HCT116 (cell line): ENCODE measurements at regions not wholly inside any gene's neighbourhood (a gene's known extent, or its start where the extent isn't known, plus 50 kb on each side); places are given as distances from the start of the nearest gene placed in this dataset.

ENCODE experiments used
- ATAC-seq: fragments of 200-7000 bp; cut with Tn5 transposase; 2 replicates; pipeline ENCODE4 v1.9.1; 2020; ENCODE audit warnings: mild to moderate bottlenecking, moderate library complexity
- BruUV-seq: library from RNA; stranded (reverse); fragments of 400-500 nt; replicated peaks from 2 replicates; lab custom pipeline; 2021; lab: Mats Ljungman, UMichigan
- CTCF ChIA-PET: fragments of 300-600 bp; sonication (Branson Sonifier 250); formaldehyde crosslinking; loops from one replicate; lab custom pipeline; 2021; ENCODE audit warnings: antibody characterized with exemption; lab: Charles Lee
- POLR2A ChIA-PET: fragments of 300-600, 350-600 bp; sonication (Branson Sonifier 250); formaldehyde crosslinking; loops from one replicate; lab custom pipeline; 2021; ENCODE audit warnings: antibody characterized with exemption; lab: Charles Lee
- RAD21 ChIA-PET, 2 experiments: fragments of 300-600 bp; sonication (Branson Sonifier 250); formaldehyde crosslinking; loops; one replicate each; lab custom pipeline; 2023; ENCODE audit warnings: low total read pairs in 2 of 2; ENCODE audit not compliant: uncharacterized antibody in 2 of 2, unreplicated experiment in 2 of 2, low non-redundant PET in 1 of 2; lab: Charles Lee
- DNase-seq: peaks from one replicate; pipeline ENCODE4 v3.0.0-alpha.2; 2010; ENCODE audit warnings: low read depth, low spot score
- H2AFZ ChIP-seq: fragments of 200-600 bp; shearing (Covaris generic), sonication (generic); 2 replicates; pipeline ENCODE4 v1.6.1; 2017; ENCODE audit warnings: low read depth, mixed run types, mixed read lengths, antibody characterized with exemption, low read length; ENCODE audit not compliant: poor library complexity, severe bottlenecking
- H3K27ac ChIP-seq: 2 replicates; pipeline ENCODE4 v1.5.1; 2012; ENCODE audit warnings: low read depth, low read length
- H3K27me3 ChIP-seq: fragments of 200-600 bp; sonication (generic); 2 replicates; pipeline ENCODE4 v1.6.1; 2016; ENCODE audit warnings: mixed run types, low read length, mixed read lengths; ENCODE audit not compliant: insufficient read depth
- H3K36me3 ChIP-seq, 2 experiments: fragments of 200-500 bp in 1 of 2; fragments of 200-600 bp in 1 of 2; sonication (Bioruptor generic) in 1 of 2; sonication (generic) in 1 of 2; 2 replicates each; pipeline versions ENCODE4 v1.5.1 to v1.6.1; 2014 to 2016; ENCODE audit warnings: low read length in 2 of 2, inconsistent platforms in 1 of 2, mixed read lengths in 1 of 2, mixed run types in 1 of 2; ENCODE audit not compliant: insufficient read depth in 2 of 2, control insufficient read depth in 1 of 2
- H3K4me1 ChIP-seq, 2 experiments: fragments of 200-600 bp in 1 of 2; sonication (generic) in 1 of 2; 2 replicates each; pipeline versions ENCODE4 v1.5.1 to v1.6.1; 2012 to 2017; ENCODE audit warnings: low read length in 2 of 2, inconsistent platforms in 1 of 2, mild to moderate bottlenecking in 1 of 2, mixed read lengths in 1 of 2, mixed run types in 1 of 2, moderate library complexity in 1 of 2; ENCODE audit not compliant: insufficient read depth in 2 of 2, control insufficient read depth in 1 of 2
- H3K4me2 ChIP-seq: fragments of 200-600 bp; sonication (generic); 2 replicates; pipeline ENCODE4 v1.6.1; 2017; ENCODE audit warnings: mixed run types, low read length, mixed read lengths
- H3K4me3 ChIP-seq, 2 experiments: fragments of 200-600 bp in 1 of 2; sonication (generic) in 1 of 2; replicated peaks in 1 of 2; 2 replicates each; pipeline ENCODE4 v1.5.1; 2011 to 2016; ENCODE audit warnings: low read length in 2 of 2, control low read depth in 1 of 2, low read depth in 1 of 2, mild to moderate bottlenecking in 1 of 2, mixed read lengths in 1 of 2, mixed run types in 1 of 2
- H3K79me2 ChIP-seq: fragments of 200-600 bp; sonication (generic); 2 replicates; pipeline ENCODE4 v1.6.1; 2017; ENCODE audit warnings: mild to moderate bottlenecking, mixed run types, low read length, moderate library complexity, mixed read lengths; ENCODE audit not compliant: insufficient read depth
- H3K9ac ChIP-seq: fragments of 200-600 bp; sonication (generic); 2 replicates; pipeline ENCODE4 v1.6.1; 2016; ENCODE audit warnings: low read length, mixed read lengths
- H3K9me2 ChIP-seq: fragments of 200-600 bp; sonication (generic), shearing (Covaris generic); 2 replicates; pipeline ENCODE4 v1.6.1; 2017; ENCODE audit warnings: mixed run types, mild to moderate bottlenecking, moderate library complexity; ENCODE audit not compliant: insufficient read depth
- H3K9me3 ChIP-seq, 2 experiments: fragments of 200-500 bp in 1 of 2; fragments of 200-600 bp in 1 of 2; sonication (Bioruptor generic) in 1 of 2; sonication (generic) in 1 of 2; 2 replicates each; pipeline ENCODE4 v1.6.1; 2014 to 2017; ENCODE audit warnings: low read length in 2 of 2, mixed read lengths in 2 of 2, inconsistent platforms in 1 of 2, low read depth in 1 of 2, mild to moderate bottlenecking in 1 of 2, mixed run types in 1 of 2, moderate library complexity in 1 of 2; ENCODE audit not compliant: control insufficient read depth in 1 of 2, insufficient read depth in 1 of 2
- H4K20me1 ChIP-seq: fragments of 200-600 bp; sonication (generic), shearing (Covaris generic); 2 replicates; pipeline ENCODE4 v1.6.1; 2017; ENCODE audit warnings: mixed run types, mild to moderate bottlenecking, moderate library complexity; ENCODE audit not compliant: insufficient read depth
- CBX3 ChIP-seq: IDR thresholded peaks from 2 replicates; pipeline ENCODE4 v1.6.1; 2012; ENCODE audit warnings: low read depth
- CTCF ChIP-seq, 3 experiments: fragments of 200-600 bp in 1 of 3; sonication (generic) in 1 of 3; IDR thresholded peaks in 2 of 3; conservative IDR thresholded peaks in 1 of 3; 2 replicates each; pipeline ENCODE4 v1.5.1; 2012 to 2017; ENCODE audit warnings: low read depth in 2 of 3, low read length in 2 of 3, antibody characterized with exemption in 1 of 3, borderline replicate concordance in 1 of 3, control low read depth in 1 of 3, mild to moderate bottlenecking in 1 of 3, mixed read lengths in 1 of 3, mixed run types in 1 of 3, moderate library complexity in 1 of 3; ENCODE audit not compliant: insufficient read depth in 1 of 3
- EGR1 ChIP-seq: IDR thresholded peaks from 2 replicates; pipeline ENCODE4 v1.6.1; 2012; ENCODE audit warnings: low read depth
- ELF1 ChIP-seq: IDR thresholded peaks from 2 replicates; pipeline ENCODE4 v1.6.1; 2012; ENCODE audit warnings: low read depth, borderline replicate concordance
- POLR2A ChIP-seq: IDR thresholded peaks from 2 replicates; pipeline ENCODE4 v1.7.0; 2011; ENCODE audit warnings: borderline replicate concordance; ENCODE audit not compliant: insufficient read depth, insufficient read length; ENCODE audit errors: extremely low read depth
- REST ChIP-seq: IDR thresholded peaks from 2 replicates; pipeline ENCODE4 v1.6.1; 2012; ENCODE audit warnings: low read depth
- SP1 ChIP-seq: IDR thresholded peaks from 2 replicates; pipeline ENCODE4 v1.6.1; 2012; ENCODE audit warnings: low read depth
- YY1 ChIP-seq: IDR thresholded peaks from 2 replicates; pipeline ENCODE4 v1.6.1; 2011; ENCODE audit warnings: low read length, low read depth, moderate library complexity, mild to moderate bottlenecking; ENCODE audit not compliant: insufficient replicate concordance; ENCODE audit errors: extremely low read depth
- ZFX ChIP-seq: fragments of 450-650 bp; IDR thresholded peaks from 2 replicates; pipeline ENCODE4 v1.6.1; 2017
- ZNF274 ChIP-seq: fragments of 200-500 bp; sonication (Bioruptor generic); IDR thresholded peaks from 2 replicates; pipeline ENCODE4 v1.6.1; 2014; ENCODE audit warnings: mild to moderate bottlenecking, low read depth, low read length, inconsistent platforms
- intact Hi-C: fragments of 100-400 bp; cut with micrococcal nuclease; formaldehyde crosslinking; loops from 2 replicates; pipeline ENCODE4 v1.10.0; 2022

GRCh38 chr18:78721981-78722380, 257.6 kb upstream of the SALL3 start:
- no peak for DNase-seq
- POLR2A ChIA-PET = no interaction called here
- RAD21 ChIA-PET = no interaction called here
- H3K79me2 ChIP-seq = no peaks in the 10 kb centered on the region
- no peak for ATAC-seq
- no peak overlapping the region for H3K27ac ChIP-seq
- no peaks in the 10 kb centered on the region for H3K9me2 ChIP-seq
- H3K4me1 ChIP-seq = no peaks in the 10 kb centered on the region
- peaks cover 20% of the 10 kb centered on the region for H3K27me3 ChIP-seq
- no peaks in the 10 kb centered on the region for H4K20me1 ChIP-seq
- H3K4me3 ChIP-seq = no peak overlapping the region
- intact Hi-C loops = no loop called here
- H3K9me3 ChIP-seq = no peaks in the 10 kb centered on the region
- CTCF ChIA-PET = no interaction called here
- no peak overlapping the region for H3K4me2 ChIP-seq
- BruUV-seq = no TSS peak
- TF ChIP-seq ZFX (no peak), ZNF274 (no peak), REST (no peak), EGR1 (no peak), SP1 (no peak)
- no peaks in the 10 kb centered on the region for H3K36me3 ChIP-seq
- H2AFZ ChIP-seq = no peak overlapping the region
- H3K9ac ChIP-seq = no peak overlapping the region

GRCh38 chr18:78722386-78722785, 257.2 kb upstream of the SALL3 start:
- no peaks in the 10 kb centered on the region for H3K36me3 ChIP-seq
- no peak for TF ChIP-seq SP1
- no peak for TF ChIP-seq POLR2A
- no peak for TF ChIP-seq ELF1
- no peak for TF ChIP-seq YY1
- TF ChIP-seq REST = no peak
- TF ChIP-seq CBX3 = no peak
- TF ChIP-seq CTCF (IDR thresholded peaks at IDR 0.05 in 2 of 3, conservative IDR thresholded peaks at IDR 0.05 in 1 of 3; ENCODE audit: borderline replicate concordance in 1 of 3, insufficient read depth in 1 of 3, low read depth in 2 of 3, low read length in 2 of 3) = no peak
- no peak overlapping the region for H3K4me3 ChIP-seq
- no peak for DNase-seq
- no peak for ATAC-seq
- no peak overlapping the region for H2AFZ ChIP-seq
- CTCF ChIA-PET = no interaction called here
- no peaks in the 10 kb centered on the region for H3K9me2 ChIP-seq
- no peaks in the 10 kb centered on the region for H3K4me1 ChIP-seq
- POLR2A ChIA-PET = no interaction called here
- no peaks in the 10 kb centered on the region for H3K79me2 ChIP-seq
- H3K27me3 ChIP-seq = peaks cover 20% of the 10 kb centered on the region
- no peaks in the 10 kb centered on the region for H3K9me3 ChIP-seq
- no peak overlapping the region for H3K4me2 ChIP-seq
- BruUV-seq = no TSS peak
- no peak overlapping the region for H3K27ac ChIP-seq
- RAD21 ChIA-PET = no interaction called here
- no peaks in the 10 kb centered on the region for H4K20me1 ChIP-seq
- no peak overlapping the region for H3K9ac ChIP-seq
- intact Hi-C loops = no loop called here
